Smooth muscle cell (in vitro differentiated cells): ENCODE measurements at regions not wholly inside any gene's neighbourhood (a gene's known extent, or its start where the extent isn't known, plus 50 kb on each side); places are given as distances from the start of the nearest gene placed in this dataset.

Experiments used
- DNase-seq: peaks from one replicate; lab custom pipeline; 2025; ENCODE audit not compliant: unreplicated experiment; lab: John Stamatoyannopoulos, UW
- H2AFZ ChIP-seq: fragments of 200-600 bp; sonication (generic); 2 replicates; pipeline ENCODE4 v1.6.0; 2016; ENCODE audit warnings: antibody characterized with exemption, low read depth, mild to moderate bottlenecking
- H3F3A ChIP-seq: fragments of 200-600 bp; sonication (generic); 2 replicates; pipeline ENCODE4 v1.6.0; 2017; ENCODE audit warnings: antibody characterized with exemption, low read depth
- H3K27ac ChIP-seq: fragments of 200-600 bp; sonication (generic); 2 replicates; pipeline ENCODE4 v1.5.1; 2016; ENCODE audit warnings: low read depth, mild to moderate bottlenecking
- H3K27me3 ChIP-seq: fragments of 200-600 bp; sonication (generic); 2 replicates; pipeline ENCODE4 v1.6.1; 2016; ENCODE audit warnings: low read depth, mild to moderate bottlenecking
- H3K36me3 ChIP-seq: fragments of 200-600 bp; sonication (generic); 2 replicates; pipeline ENCODE4 v1.5.1; 2016; ENCODE audit warnings: low read depth
- H3K4me1 ChIP-seq: fragments of 200-600 bp; sonication (generic); 2 replicates; pipeline ENCODE4 v1.5.1; 2016; ENCODE audit warnings: low read depth
- H3K4me2 ChIP-seq: fragments of 200-600 bp; sonication (generic); 2 replicates; pipeline ENCODE4 v1.6.0; 2016; ENCODE audit warnings: mild to moderate bottlenecking
- H3K4me3 ChIP-seq: fragments of 200-600 bp; sonication (generic); 2 replicates; pipeline ENCODE4 v1.5.1; 2016; ENCODE audit warnings: mild to moderate bottlenecking
- H3K79me2 ChIP-seq: fragments of 200-600 bp; sonication (generic); 2 replicates; pipeline ENCODE4 v1.6.0; 2016; ENCODE audit warnings: low read depth, mild to moderate bottlenecking
- H3K9ac ChIP-seq: fragments of 200-600 bp; sonication (generic); 2 replicates; pipeline ENCODE4 v1.6.0; 2016; ENCODE audit warnings: low read depth
- H3K9me3 ChIP-seq: fragments of 200-600 bp; sonication (generic); replicated peaks from 2 replicates; pipeline ENCODE4 v1.5.1; 2016; ENCODE audit warnings: low read depth
- H4K20me1 ChIP-seq: fragments of 200-600 bp; sonication (generic); 2 replicates; pipeline ENCODE4 v1.6.0; 2016; ENCODE audit warnings: low read depth
- CTCF ChIP-seq: fragments of 200-600 bp; sonication (generic); IDR thresholded peaks from 2 replicates; pipeline ENCODE4 v1.5.1; 2017; ENCODE audit warnings: borderline replicate concordance, mild to moderate bottlenecking, antibody characterized with exemption; ENCODE audit not compliant: insufficient read depth, poor library complexity, severe bottlenecking
- WGBS: methylation state at CpG from one replicate; pipeline ENCODE4 v1.1.7; 2016; ENCODE audit warnings: low lambda C conversion rate; 5-methylcytosine and 5-hydroxymethylcytosine counted together

DNA sequence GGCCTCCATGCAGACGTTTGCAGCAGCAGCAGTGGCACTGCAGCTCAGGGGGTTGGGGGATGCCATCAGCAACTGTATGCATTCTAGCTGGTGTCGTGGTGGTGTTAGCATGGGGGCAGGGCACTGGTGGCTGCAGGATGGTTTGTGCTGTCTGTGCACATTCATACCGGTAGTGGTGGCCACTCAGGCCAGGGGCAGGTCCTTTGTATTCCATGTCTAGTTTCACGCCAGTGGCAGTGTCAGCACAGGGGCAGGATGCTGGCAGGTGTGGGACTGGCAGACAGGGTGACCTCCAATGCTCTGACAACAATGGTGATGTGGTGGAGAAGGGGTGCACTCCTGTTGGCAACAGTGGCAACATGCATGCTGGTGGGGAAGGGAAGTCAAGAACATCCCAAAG is 194.2 kb upstream of the LRRC7 start:
- no peaks in the 10 kb centered on the region for H4K20me1 ChIP-seq
- H3F3A ChIP-seq = no peaks in the 10 kb centered on the region
- no peak overlapping the region for H3K27ac ChIP-seq
- no peaks in the 10 kb centered on the region for H3K79me2 ChIP-seq
- no peaks in the 10 kb centered on the region for H3K36me3 ChIP-seq
- DNase-seq = no peak
- H3K4me2 ChIP-seq = no peak overlapping the region
- peaks cover 3% of the 10 kb centered on the region for H3K9me3 ChIP-seq
- H3K4me1 ChIP-seq = no peaks in the 10 kb centered on the region
- no peak overlapping the region for H3K4me3 ChIP-seq
- no peak for TF ChIP-seq CTCF
- WGBS = 88% methylated on average over 4 of the region's 4 CpGs
- no peaks in the 10 kb centered on the region for H3K27me3 ChIP-seq
- H2AFZ ChIP-seq = no peak overlapping the region
- H3K9ac ChIP-seq = no peak overlapping the region

- no peaks in the 10 kb centered on the region for H3K27me3 ChIP-seq
- H4K20me1 ChIP-seq = no peaks in the 10 kb centered on the region
- no peaks in the 10 kb centered on the region for H3K9me3 ChIP-seq
- whole genome bisulfite sequencing = 88% methylated on average over 1 of the region's 1 CpG
- H3K36me3 ChIP-seq = no peaks in the 10 kb centered on the region
- H3K79me2 ChIP-seq = no peaks in the 10 kb centered on the region
- H3F3A ChIP-seq = no peaks in the 10 kb centered on the region
- no peak overlapping the region for H3K9ac ChIP-seq
- TF ChIP-seq CTCF = no peak
- DNase-seq = no peak
- no peak overlapping the region for H2AFZ ChIP-seq
- no peak overlapping the region for H3K4me3 ChIP-seq
- H3K4me2 ChIP-seq = no peak overlapping the region
- H3K4me1 ChIP-seq = no peaks in the 10 kb centered on the region
- H3K27ac ChIP-seq = no peak overlapping the region
Observed at GRCh38 chr1:69376408-69376807, 191.3 kb upstream of the LRRC7 start.

DNA sequence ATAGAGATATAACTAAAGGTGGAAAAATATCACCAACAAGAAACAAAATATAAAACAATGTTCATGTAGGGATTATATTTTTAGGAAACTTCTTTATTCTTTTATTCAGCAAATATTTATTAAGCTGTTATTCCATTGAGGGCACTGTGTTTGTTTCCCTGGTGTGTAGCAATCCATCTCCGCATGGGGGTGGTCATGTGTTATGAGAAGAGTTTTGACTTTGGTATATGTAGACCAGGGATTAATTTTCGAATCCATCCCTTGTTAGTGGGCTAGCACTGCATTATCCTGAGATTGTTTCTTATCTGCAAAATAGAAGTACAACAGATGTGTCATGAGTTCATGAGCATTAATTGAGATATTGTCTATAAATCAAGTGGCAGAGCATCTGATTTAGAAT is 190.2 kb upstream of the LRRC7 start:
- Histone ChIP-seq H3K4me2 (no peak overlapping the region), H2AFZ (no peak overlapping the region), H4K20me1 (no peaks in the 10 kb centered on the region), H3F3A (no peaks in the 10 kb centered on the region), H3K9me3 (no peaks in the 10 kb centered on the region), H3K4me3 (no peak overlapping the region), H3K9ac (no peak overlapping the region), H3K27me3 (no peaks in the 10 kb centered on the region), H3K79me2 (no peaks in the 10 kb centered on the region), H3K36me3 (no peaks in the 10 kb centered on the region), H3K27ac (no peak overlapping the region), H3K4me1 (no peaks in the 10 kb centered on the region)
- no peak for DNase-seq
- no peak for TF ChIP-seq CTCF
- WGBS = 38% methylated on average over 2 of the region's 2 CpGs

DNA sequence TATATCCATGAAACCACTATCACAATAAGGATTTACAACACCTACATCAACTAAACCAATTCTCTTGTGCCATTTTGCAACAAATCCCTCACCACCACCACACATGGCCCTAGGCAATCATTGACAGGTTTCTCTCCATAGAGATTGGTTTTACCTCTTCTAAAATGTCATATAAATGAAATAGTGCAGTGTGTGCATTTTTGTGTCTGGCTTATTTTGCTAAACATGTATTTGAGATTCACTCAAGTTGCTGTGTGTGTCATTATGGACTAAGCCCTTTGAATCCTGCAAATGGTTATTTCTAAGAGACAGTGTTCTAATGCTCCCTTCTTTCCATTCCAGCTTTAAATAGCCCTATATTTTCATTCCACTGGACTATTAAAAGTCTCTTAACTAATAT is 179.7 kb upstream of the LRRC7 start:
- no peaks in the 10 kb centered on the region for H3K79me2 ChIP-seq
- no peak overlapping the region for H3K9ac ChIP-seq
- no peaks in the 10 kb centered on the region for H3F3A ChIP-seq
- H3K27ac ChIP-seq = no peak overlapping the region
- H3K9me3 ChIP-seq = no peaks in the 10 kb centered on the region
- no peak overlapping the region for H3K4me3 ChIP-seq
- H3K27me3 ChIP-seq = no peaks in the 10 kb centered on the region
- no peak overlapping the region for H2AFZ ChIP-seq
- DNase-seq = no peak
- no peaks in the 10 kb centered on the region for H4K20me1 ChIP-seq
- no peak for TF ChIP-seq CTCF
- H3K4me2 ChIP-seq = no peak overlapping the region
- H3K4me1 ChIP-seq = no peaks in the 10 kb centered on the region
- H3K36me3 ChIP-seq = no peaks in the 10 kb centered on the region
